T-cell (primary cell): ENCODE measurements at regions not wholly inside any gene's neighbourhood (a gene's known extent, or its start where the extent isn't known, plus 50 kb on each side); places are given as distances from the start of the nearest gene placed in this dataset.

Experiments
- ATAC-seq, 4 experiments: fragments of 200-7000 bp in 3 of 4; fragments of 150-1000 bp in 1 of 4; cut with Tn5 transposase; replicated peaks in 1 of 4; 1 replicate in 3 of 4; 2 replicates in 1 of 4; pipeline ENCODE4 v1.10.0; 2021; ENCODE audit warnings: moderate library complexity in 3 of 4, mild to moderate bottlenecking in 2 of 4, moderate number of reproducible peaks in 1 of 4
- CTCF ChIA-PET, 2 donors: fragments of 300-600 bp; sonication (Branson Sonifier 250); formaldehyde crosslinking; loops; one replicate each; lab custom pipeline; 2022; ENCODE audit warnings: antibody characterized with exemption in 2 of 2; lab: Charles Lee
- POLR2A ChIA-PET, 2 donors: fragments of 300-600 bp; sonication (Branson Sonifier 250); formaldehyde crosslinking; loops; one replicate each; lab custom pipeline; 2022; ENCODE audit warnings: antibody characterized with exemption in 2 of 2; lab: Charles Lee
- DNase-seq, 35 experiments: peaks; one replicate each; pipeline versions ENCODE4 v3.0.0 to v3.0.0-alpha.2; 2013 to 2023
- H3K27ac ChIP-seq: one replicate; pipeline ENCODE4 v1.5.1; 2013; ENCODE audit warnings: low read length
- H3K27me3 ChIP-seq, 2 experiments: replicated peaks in 1 of 2; 1 replicate in 1 of 2; 2 replicates in 1 of 2; pipeline versions ENCODE4 v1.6.1 to v1.7.0; 2013; ENCODE audit warnings: low read length in 1 of 2, mixed read lengths in 1 of 2; ENCODE audit not compliant: control insufficient read depth in 2 of 2, insufficient read depth in 2 of 2; ENCODE audit errors: extremely low read depth in 1 of 2
- H3K36me3 ChIP-seq, 2 donors: 1 replicate in 1 of 2; 2 replicates in 1 of 2; pipeline versions ENCODE4 v1.6.1 to v1.7.0; 2013; ENCODE audit warnings: low read length in 1 of 2; ENCODE audit not compliant: control insufficient read depth in 2 of 2, insufficient read depth in 1 of 2; ENCODE audit errors: extremely low read depth in 1 of 2
- H3K4me1 ChIP-seq, 2 experiments: 1 replicate in 1 of 2; 2 replicates in 1 of 2; pipeline versions ENCODE4 v1.6.1 to v1.7.0; 2013; ENCODE audit warnings: low read length in 2 of 2, mixed read lengths in 1 of 2; ENCODE audit not compliant: insufficient read depth in 2 of 2, control insufficient read depth in 1 of 2; ENCODE audit errors: extremely low read depth in 1 of 2
- H3K4me3 ChIP-seq, 2 donors: 1 replicate in 1 of 2; 2 replicates in 1 of 2; pipeline versions ENCODE4 v1.5.1 to v1.7.0; 2013; ENCODE audit warnings: mild to moderate bottlenecking in 2 of 2, low read length in 1 of 2, moderate library complexity in 1 of 2; ENCODE audit not compliant: control insufficient read depth in 1 of 2; ENCODE audit errors: extremely low read depth in 1 of 2
- H3K9me3 ChIP-seq: 2 replicates; pipeline ENCODE4 v1.7.0; 2013
- H3K27ac Mint-ChIP-seq, 2 donors: one replicate each; pipeline ENCODE4 v1.8.0; 2020 to 2021; ENCODE audit warnings: mild to moderate bottlenecking in 2 of 2, mixed read lengths in 2 of 2
- H3K27me3 Mint-ChIP-seq, 2 donors: one replicate each; pipeline ENCODE4 v1.8.0; 2021 to 2022; ENCODE audit warnings: mixed read lengths in 2 of 2
- H3K36me3 Mint-ChIP-seq: one replicate; pipeline ENCODE4 v1.8.0; 2021; ENCODE audit warnings: mixed read lengths
- H3K4me1 Mint-ChIP-seq, 3 donors: one replicate each; pipeline ENCODE4 v1.8.0; 2020 to 2022; ENCODE audit warnings: mixed read lengths in 3 of 3, mild to moderate bottlenecking in 1 of 3
- H3K4me3 Mint-ChIP-seq, 3 donors: one replicate each; pipeline ENCODE4 v1.8.0; 2020 to 2022; ENCODE audit warnings: mild to moderate bottlenecking in 3 of 3, mixed read lengths in 3 of 3, moderate library complexity in 3 of 3
- H3K9me3 Mint-ChIP-seq, 3 donors: one replicate each; pipeline ENCODE4 v1.8.0; 2020 to 2022; ENCODE audit warnings: mixed read lengths in 3 of 3
- WGBS: methylation state at CpG from one replicate; pipeline ENCODE4 v1.1.5; 2013; ENCODE audit warnings: missing lambda C conversion rate; ENCODE audit not compliant: insufficient coverage; 5-methylcytosine and 5-hydroxymethylcytosine counted together

- peaks cover 0 to 9% of the 10 kb centered on the region in 2 donors for H3K27me3 Mint-ChIP-seq
- no peak for DNase-seq
- Histone ChIP-seq H3K27me3 (peaks cover 0 to 28% of the 10 kb centered on the region in 2 experiments), H3K27ac (no peak overlapping the region), H3K4me3 (no peak overlapping the region), H3K9me3 (no peaks in the 10 kb centered on the region), H3K4me1 (peaks cover 0 to 5% of the 10 kb centered on the region in 2 experiments), H3K36me3 (no peaks in the 10 kb centered on the region)
- H3K9me3 Mint-ChIP-seq, result no peaks in the 10 kb centered on the region
- H3K36me3 Mint-ChIP-seq, result no peaks in the 10 kb centered on the region
- POLR2A ChIA-PET, result no interaction called here
- ATAC-seq, result no peak
- no peak overlapping the region for H3K4me3 Mint-ChIP-seq
- CTCF ChIA-PET, result no interaction called here
- WGBS, result 87% methylated on average over 5 of the region's 6 CpGs
- H3K27ac Mint-ChIP-seq, result no peak overlapping the region
- peaks cover 16 to 27% (median 22%) of the 10 kb centered on the region in 3 donors for H3K4me1 Mint-ChIP-seq
These were observed 53.7 kb upstream of the ZBTB43 start for GRCh38 chr9:126750941-126751725.

GRCh38 chr9:126752376-126752775 is 52.5 kb upstream of the ZBTB43 start:
- H3K36me3 ChIP-seq, result no peaks in the 10 kb centered on the region
- ChIA-PET CTCF (no interaction called here), POLR2A (no interaction called here)
- Mint-ChIP-seq H3K36me3 (no peaks in the 10 kb centered on the region), H3K27me3 (peaks cover 0 to 9% of the 10 kb centered on the region in 2 donors), H3K9me3 (no peaks in the 10 kb centered on the region), H3K4me1 (peaks cover 12 to 16% (median 15%) of the 10 kb centered on the region in 3 donors), H3K27ac (no peak overlapping the region), H3K4me3 (no peak overlapping the region)
- DNase-seq (no peak), ATAC-seq (no peak)
- H3K4me3 ChIP-seq, result no peak overlapping the region
- H3K27me3 ChIP-seq, result peaks cover 0 to 28% of the 10 kb centered on the region in 2 experiments
- no peak overlapping the region for H3K27ac ChIP-seq
- H3K9me3 ChIP-seq, result no peaks in the 10 kb centered on the region
- H3K4me1 ChIP-seq, result peaks cover 0 to 5% of the 10 kb centered on the region in 2 experiments
- WGBS, result 91% methylated on average over 4 of the region's 4 CpGs

GRCh38 chr9:126752881-126753670 is 51.8 kb upstream of the ZBTB43 start:
- peaks cover 0 to 28% of the 10 kb centered on the region in 2 experiments for H3K27me3 ChIP-seq
- ChIA-PET POLR2A (no interaction called here), CTCF (interaction anchor here in 1 of 2 donors (0.7 kb wide), 1 partner anchor 477 kb away, joined by 6 read pairs; no protein-coding TSS in a partner anchor)
- Mint-ChIP-seq H3K4me3 (no peak overlapping the region), H3K9me3 (no peaks in the 10 kb centered on the region), H3K27me3 (peaks cover 0 to 9% of the 10 kb centered on the region in 2 donors), H3K27ac (no peak overlapping the region), H3K36me3 (no peaks in the 10 kb centered on the region), H3K4me1 (peaks cover 5 to 9% (median 8%) of the 10 kb centered on the region in 3 donors)
- DNase-seq, result no peak
- WGBS, result 78% methylated on average over 10 of the region's 10 CpGs
- H3K36me3 ChIP-seq, result no peaks in the 10 kb centered on the region
- no peak for ATAC-seq
- H3K27ac ChIP-seq, result no peak overlapping the region
- no peak overlapping the region for H3K4me3 ChIP-seq
- no peaks in the 10 kb centered on the region for H3K9me3 ChIP-seq
- no peaks in the 10 kb centered on the region for H3K4me1 ChIP-seq

DNA sequence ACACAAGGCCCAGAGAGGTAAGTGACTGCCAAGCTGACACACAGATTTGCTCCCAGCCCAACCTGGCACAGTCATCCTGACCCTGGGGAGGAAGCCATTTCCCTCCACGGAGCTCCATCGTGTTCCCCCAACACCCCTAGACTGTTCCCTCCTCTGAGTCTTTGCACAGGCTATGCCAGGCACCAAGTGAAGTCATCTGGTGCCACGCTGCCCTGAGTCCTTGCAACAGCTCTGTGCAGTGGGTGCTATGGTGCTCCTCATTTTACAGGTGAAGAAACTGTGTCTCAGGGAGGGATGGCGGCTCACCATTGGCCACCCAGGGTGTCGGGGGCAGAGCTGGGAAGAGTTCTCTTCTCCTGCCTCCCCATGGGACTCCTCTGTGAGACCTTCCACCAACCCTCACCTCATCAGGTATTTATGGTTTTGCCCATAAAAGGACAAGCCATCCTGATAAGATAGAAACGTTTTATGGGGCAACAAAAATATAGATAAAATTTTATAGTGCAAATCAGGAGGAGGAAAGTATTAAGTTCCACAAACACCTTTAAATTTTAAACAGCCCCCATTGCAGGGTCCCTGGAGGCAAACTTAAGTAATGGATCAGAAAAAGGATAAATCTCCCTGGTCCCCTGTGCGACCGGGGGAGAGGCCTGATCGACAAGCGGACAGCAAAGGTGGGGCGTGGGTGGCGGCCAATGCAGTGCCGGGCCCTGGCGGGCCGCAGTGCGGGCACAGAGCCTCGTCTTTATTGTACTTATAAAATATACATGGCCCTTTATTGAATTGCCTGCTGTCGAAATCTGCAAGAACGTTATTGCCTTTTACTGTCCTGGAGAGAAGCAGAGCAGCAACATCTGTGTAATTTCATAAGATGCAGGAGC is 50.2 kb upstream of the ZBTB43 start:
- Mint-ChIP-seq H3K9me3 (no peaks in the 10 kb centered on the region), H3K4me3 (no peak overlapping the region), H3K27ac (no peak overlapping the region), H3K36me3 (no peaks in the 10 kb centered on the region), H3K4me1 (no peaks in the 10 kb centered on the region), H3K27me3 (peaks cover 0 to 9% of the 10 kb centered on the region in 2 donors)
- H3K27ac ChIP-seq, result no peak overlapping the region
- no peak for DNase-seq
- H3K9me3 ChIP-seq, result no peaks in the 10 kb centered on the region
- H3K27me3 ChIP-seq, result peaks cover 0 to 28% of the 10 kb centered on the region in 2 experiments
- no peaks in the 10 kb centered on the region for H3K4me1 ChIP-seq
- no peaks in the 10 kb centered on the region for H3K36me3 ChIP-seq
- no peak for ATAC-seq
- WGBS, result 88% methylated on average over 14 of the region's 19 CpGs
- no peak overlapping the region for H3K4me3 ChIP-seq
- CTCF ChIA-PET, result no interaction called here
- POLR2A ChIA-PET, result interaction anchor here in 1 of 2 donors (0.7 kb wide), 1 partner anchor 366 kb away, joined by 5 read pairs; no protein-coding TSS in a partner anchor
